ENCODE measurements at regions not wholly inside any gene's neighbourhood (a gene's known extent, or its start where the extent isn't known, plus 50 kb on each side); places are given as distances from the start of the nearest gene placed in this dataset.

GRCh38 chr1:216827251-216827650 is 104.0 kb upstream of the ESRRG start:
- H3K27ac Mint-ChIP-seq, result no peak overlapping the region
- H3K4me3 Mint-ChIP-seq, result no peak overlapping the region
- no peaks in the 10 kb centered on the region for H3K4me1 Mint-ChIP-seq
- H3K27me3 Mint-ChIP-seq, result no peaks in the 10 kb centered on the region
- no peaks in the 10 kb centered on the region for H3K36me3 Mint-ChIP-seq
- H3K9me3 Mint-ChIP-seq, result peaks cover 4% of the 10 kb centered on the region

DNA sequence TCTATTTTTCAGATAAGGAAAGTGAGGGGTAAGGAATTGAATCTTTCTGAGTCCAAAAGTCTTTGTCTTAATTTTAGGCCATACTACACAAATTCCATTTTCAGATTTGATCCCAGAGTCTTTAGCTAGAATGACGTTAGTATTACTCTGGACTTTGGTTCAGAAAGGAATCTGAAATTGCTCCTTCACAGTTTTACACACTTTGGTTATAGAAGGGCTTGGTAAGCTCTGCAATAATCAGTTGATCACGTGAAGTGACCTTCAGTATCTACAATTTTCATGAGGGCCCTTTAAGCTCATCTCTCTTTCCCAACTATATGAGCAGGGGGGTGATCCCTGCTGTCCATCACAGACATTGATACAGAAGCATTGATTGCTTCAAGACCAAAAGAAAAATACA is 103.4 kb upstream of the ESRRG start:
- Mint-ChIP-seq H3K27me3 (no peaks in the 10 kb centered on the region), H3K9me3 (peaks cover 4% of the 10 kb centered on the region), H3K4me3 (no peak overlapping the region), H3K4me1 (no peaks in the 10 kb centered on the region), H3K36me3 (no peaks in the 10 kb centered on the region), H3K27ac (no peak overlapping the region)

DNA sequence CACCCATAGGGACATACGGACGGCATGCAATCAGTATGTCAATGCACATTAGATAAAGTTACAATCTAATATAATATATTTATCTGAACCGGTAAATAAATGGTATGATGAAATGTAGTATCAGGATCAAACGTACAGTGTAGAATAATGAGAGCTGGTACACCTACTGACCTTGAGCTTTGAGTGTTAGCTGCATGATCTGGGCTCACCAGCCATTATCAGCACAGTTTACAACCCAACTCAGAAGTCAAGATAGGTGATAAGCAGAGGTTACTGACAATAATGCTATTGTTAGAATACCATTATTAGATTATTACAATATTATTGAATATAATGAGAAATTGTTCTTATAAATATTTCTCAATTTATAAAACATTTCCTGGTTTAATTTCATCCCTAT is 103.0 kb upstream of the ESRRG start:
- Mint-ChIP-seq H3K4me1 (no peaks in the 10 kb centered on the region), H3K9me3 (peaks cover 4% of the 10 kb centered on the region), H3K27ac (no peak overlapping the region), H3K4me3 (no peak overlapping the region), H3K27me3 (no peaks in the 10 kb centered on the region), H3K36me3 (no peaks in the 10 kb centered on the region)

- peaks cover 4% of the 10 kb centered on the region for H3K9me3 Mint-ChIP-seq
- H3K36me3 Mint-ChIP-seq, result no peaks in the 10 kb centered on the region
- H3K27me3 Mint-ChIP-seq, result no peaks in the 10 kb centered on the region
- H3K27ac Mint-ChIP-seq, result no peak overlapping the region
- H3K4me3 Mint-ChIP-seq, result no peak overlapping the region
- H3K4me1 Mint-ChIP-seq, result no peaks in the 10 kb centered on the region
These were observed 102.3 kb upstream of the ESRRG start for GRCh38 chr1:216825557-216825956.

GRCh38 chr1:216824511-216824910 is 101.3 kb upstream of the ESRRG start:
- Mint-ChIP-seq H3K9me3 (peaks cover 4% of the 10 kb centered on the region), H3K4me1 (no peaks in the 10 kb centered on the region), H3K27ac (no peak overlapping the region), H3K36me3 (no peaks in the 10 kb centered on the region), H3K27me3 (no peaks in the 10 kb centered on the region), H3K4me3 (no peak overlapping the region)

DNA sequence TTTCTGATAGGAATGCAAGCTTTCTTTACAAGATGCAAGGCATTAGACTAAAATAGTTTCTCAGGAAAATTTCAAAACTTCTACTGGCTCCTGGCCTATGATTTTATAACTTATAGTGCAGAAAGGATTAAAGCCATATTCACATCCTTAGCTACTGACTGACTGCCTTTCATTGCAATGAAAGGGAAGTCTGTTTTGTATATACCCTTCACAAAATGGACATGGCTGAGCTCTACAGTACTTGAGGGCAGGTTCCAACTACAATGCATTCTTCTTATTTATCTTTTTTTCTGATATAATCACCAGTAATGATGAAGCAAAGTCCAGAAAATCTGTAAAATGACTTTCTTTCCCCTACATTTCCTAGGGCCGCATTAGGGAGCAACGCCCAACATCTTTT is 100.5 kb upstream of the ESRRG start:
- Mint-ChIP-seq H3K27me3 (no peaks in the 10 kb centered on the region), H3K36me3 (no peaks in the 10 kb centered on the region), H3K4me3 (no peak overlapping the region), H3K4me1 (no peaks in the 10 kb centered on the region), H3K9me3 (peaks cover 4% of the 10 kb centered on the region), H3K27ac (no peak overlapping the region)

- H3K27ac Mint-ChIP-seq, result no peak overlapping the region
- no peaks in the 10 kb centered on the region for H3K27me3 Mint-ChIP-seq
- H3K9me3 Mint-ChIP-seq, result peaks cover 4% of the 10 kb centered on the region
- H3K4me3 Mint-ChIP-seq, result no peak overlapping the region
- no peaks in the 10 kb centered on the region for H3K4me1 Mint-ChIP-seq
- no peaks in the 10 kb centered on the region for H3K36me3 Mint-ChIP-seq
These were observed 99.3 kb upstream of the ESRRG start for GRCh38 chr1:216822480-216822879.

DNA sequence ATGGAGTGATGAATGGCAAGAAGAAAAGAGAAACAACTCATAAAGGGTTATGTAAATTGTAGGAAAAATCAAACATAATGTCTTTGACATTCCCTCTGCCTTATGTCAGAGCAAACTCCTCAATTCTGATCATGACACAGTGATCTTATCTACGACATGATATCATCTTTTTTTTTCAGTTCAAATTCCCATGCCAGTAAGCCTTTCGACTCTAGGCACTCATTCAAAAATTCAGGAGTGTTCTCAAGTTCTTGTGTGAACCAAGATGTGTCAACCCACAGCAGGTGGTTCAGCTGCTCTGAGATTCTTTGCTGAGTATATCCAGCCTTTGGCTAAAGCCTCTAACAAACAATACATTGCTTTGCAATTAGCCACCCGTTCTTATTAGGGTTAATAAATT is 97.1 kb upstream of the ESRRG start:
- no peaks in the 10 kb centered on the region for H3K36me3 Mint-ChIP-seq
- no peaks in the 10 kb centered on the region for H3K4me1 Mint-ChIP-seq
- no peaks in the 10 kb centered on the region for H3K9me3 Mint-ChIP-seq
- H3K27ac Mint-ChIP-seq, result no peak overlapping the region
- no peaks in the 10 kb centered on the region for H3K27me3 Mint-ChIP-seq
- H3K4me3 Mint-ChIP-seq, result no peak overlapping the region

DNA sequence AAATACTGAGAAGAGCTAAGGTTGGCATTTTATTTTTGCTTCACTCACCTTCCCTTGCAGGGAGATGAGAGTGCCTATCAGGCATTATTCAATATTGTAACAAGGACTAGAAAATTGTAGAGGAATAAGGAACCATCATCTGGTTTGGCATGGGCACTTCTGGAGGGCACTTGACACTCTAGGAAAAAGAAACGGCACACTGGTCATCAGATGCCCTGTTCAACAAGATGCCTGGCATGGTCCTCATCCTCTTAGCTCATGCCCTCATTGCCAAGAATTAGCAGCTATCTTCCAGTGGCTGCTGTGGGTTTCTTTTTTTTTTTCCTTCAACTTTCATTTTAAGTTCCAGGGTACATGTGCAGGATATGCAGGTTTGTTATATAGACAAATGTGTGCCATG is 95.1 kb upstream of the ESRRG start:
- no peaks in the 10 kb centered on the region for H3K36me3 Mint-ChIP-seq
- no peaks in the 10 kb centered on the region for H3K9me3 Mint-ChIP-seq
- no peaks in the 10 kb centered on the region for H3K27me3 Mint-ChIP-seq
- no peak overlapping the region for H3K4me3 Mint-ChIP-seq
- no peaks in the 10 kb centered on the region for H3K4me1 Mint-ChIP-seq
- no peak overlapping the region for H3K27ac Mint-ChIP-seq

- Mint-ChIP-seq H3K27me3 (no peaks in the 10 kb centered on the region), H3K36me3 (no peaks in the 10 kb centered on the region), H3K9me3 (no peaks in the 10 kb centered on the region), H3K4me1 (no peaks in the 10 kb centered on the region), H3K4me3 (no peak overlapping the region), H3K27ac (no peak overlapping the region)
These were observed 92.3 kb upstream of the ESRRG start for GRCh38 chr1:216815260-216816131.

DNA sequence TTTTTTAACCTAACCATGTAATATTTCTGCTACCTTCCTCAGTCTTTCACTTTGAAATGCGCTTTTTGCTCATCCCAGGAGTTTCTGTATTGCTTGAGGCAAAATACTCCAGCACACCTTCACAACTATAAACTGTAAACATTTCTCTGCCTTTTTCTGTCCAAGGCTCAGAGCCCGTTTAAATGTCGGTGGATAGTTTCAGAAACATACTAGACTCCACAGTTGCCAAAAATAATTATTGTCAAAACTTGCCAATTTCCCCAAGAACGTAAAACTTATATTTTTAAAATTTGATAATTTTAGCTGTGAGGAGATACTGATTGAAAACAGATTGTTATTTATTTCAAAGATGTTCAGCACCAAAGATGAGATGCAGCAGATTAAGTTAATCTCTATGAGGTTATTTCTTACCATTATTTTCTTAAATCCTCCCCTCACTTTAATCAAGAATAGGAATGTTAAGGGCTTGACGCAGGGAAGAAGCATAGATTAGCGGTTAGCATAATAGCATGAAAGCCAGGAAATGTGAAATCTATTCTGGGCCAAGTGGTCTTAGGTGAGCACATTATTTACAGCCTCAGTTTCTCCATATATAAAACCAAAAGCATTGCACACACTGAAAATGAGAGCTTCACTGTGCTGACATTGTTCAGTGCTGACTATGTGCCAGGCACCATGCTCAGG is 91.5 kb upstream of the ESRRG start:
- Mint-ChIP-seq H3K4me3 (no peak overlapping the region), H3K36me3 (no peaks in the 10 kb centered on the region), H3K4me1 (no peaks in the 10 kb centered on the region)

GRCh38 chr1:216812966-216813365 is 89.7 kb upstream of the ESRRG start:
- Mint-ChIP-seq H3K4me1 (no peaks in the 10 kb centered on the region), H3K9me3 (no peaks in the 10 kb centered on the region), H3K27me3 (no peaks in the 10 kb centered on the region), H3K27ac (no peak overlapping the region), H3K36me3 (no peaks in the 10 kb centered on the region), H3K4me3 (no peak overlapping the region)

More for the DNA sequence above, 91.5 kb upstream of the ESRRG start:
- no peak overlapping the region for H3K27ac Mint-ChIP-seq
- H3K27me3 Mint-ChIP-seq, result no peaks in the 10 kb centered on the region
- H3K9me3 Mint-ChIP-seq, result no peaks in the 10 kb centered on the region

- Mint-ChIP-seq H3K27me3 (no peaks in the 10 kb centered on the region), H3K4me1 (no peaks in the 10 kb centered on the region), H3K36me3 (no peaks in the 10 kb centered on the region), H3K4me3 (no peak overlapping the region), H3K27ac (no peak overlapping the region), H3K9me3 (no peaks in the 10 kb centered on the region)
These were observed 86.4 kb upstream of the ESRRG start for GRCh38 chr1:216809649-216810048.

DNA sequence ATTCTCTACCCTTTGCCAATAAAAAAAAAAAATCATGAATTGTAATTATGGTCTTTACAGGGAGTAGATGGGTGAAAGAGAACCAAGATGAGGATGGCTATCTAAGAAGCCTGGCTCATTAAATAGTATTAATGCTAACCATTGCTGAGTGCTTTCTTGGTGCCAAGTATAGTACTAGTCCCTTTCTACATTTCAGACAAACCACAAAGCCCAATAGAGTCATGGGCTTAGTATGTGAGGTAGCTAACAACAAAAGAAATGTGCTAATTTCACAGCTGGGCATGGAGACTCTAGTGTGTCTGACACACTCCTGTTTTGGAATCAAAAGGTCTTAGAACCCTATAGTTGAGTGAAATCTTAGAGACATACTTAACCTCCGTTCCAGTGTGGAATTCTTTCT is 84.5 kb upstream of the ESRRG start:
- H3K4me1 Mint-ChIP-seq, result no peaks in the 10 kb centered on the region
- no peaks in the 10 kb centered on the region for H3K9me3 Mint-ChIP-seq
- H3K4me3 Mint-ChIP-seq, result no peak overlapping the region
- no peaks in the 10 kb centered on the region for H3K27me3 Mint-ChIP-seq
- no peaks in the 10 kb centered on the region for H3K36me3 Mint-ChIP-seq
- H3K27ac Mint-ChIP-seq, result no peak overlapping the region

DNA sequence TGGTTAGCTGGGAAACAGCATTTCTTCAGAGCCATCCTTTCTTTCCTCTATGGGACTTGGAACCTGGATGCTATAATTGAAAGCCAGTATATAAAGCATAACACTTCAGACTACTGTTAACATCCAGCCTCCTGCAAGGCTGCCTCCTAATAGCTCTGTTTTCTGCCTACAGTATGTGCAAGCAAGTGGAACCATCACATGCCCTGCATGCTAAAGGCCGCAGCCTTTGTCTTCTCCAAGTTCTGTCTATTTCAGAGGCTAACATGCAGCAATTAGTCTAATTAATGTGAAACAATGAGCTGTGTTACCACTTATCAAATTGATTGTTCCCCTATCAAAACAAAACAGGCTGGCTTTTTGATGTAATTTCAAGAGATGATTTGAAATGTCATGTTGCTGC is 82.7 kb upstream of the ESRRG start:
- no peak overlapping the region for H3K4me3 Mint-ChIP-seq
- H3K36me3 Mint-ChIP-seq, result no peaks in the 10 kb centered on the region
- no peak overlapping the region for H3K27ac Mint-ChIP-seq
- H3K4me1 Mint-ChIP-seq, result no peaks in the 10 kb centered on the region
- no peaks in the 10 kb centered on the region for H3K9me3 Mint-ChIP-seq
- H3K27me3 Mint-ChIP-seq, result no peaks in the 10 kb centered on the region

GRCh38 chr1:216805233-216805632 is 82.0 kb upstream of the ESRRG start:
- H3K9me3 Mint-ChIP-seq, result no peaks in the 10 kb centered on the region
- H3K27me3 Mint-ChIP-seq, result no peaks in the 10 kb centered on the region
- H3K36me3 Mint-ChIP-seq, result no peaks in the 10 kb centered on the region
- H3K4me1 Mint-ChIP-seq, result no peaks in the 10 kb centered on the region
- H3K4me3 Mint-ChIP-seq, result no peak overlapping the region
- H3K27ac Mint-ChIP-seq, result no peak overlapping the region
